SK-N-SH (cell line): ENCODE measurements at regions not wholly inside any gene's neighbourhood (a gene's known extent, or its start where the extent isn't known, plus 50 kb on each side); places are given as distances from the start of the nearest gene placed in this dataset.
A peak's percentile ranks its signal among the peaks of the same experiment; 100 is the strongest.
"Not testable (repeated sequence)": the region's sequence is repeated elsewhere in the genome, so short reads cannot be mapped to it uniquely, and the experiment has no call there.

ENCODE experiments used
- CTCF ChIA-PET: fragments of 300-600, 350-600 bp; formaldehyde crosslinking; extraction: SDS; loops from one replicate; lab custom pipeline; 2021; lab: Yijun Ruan, JAX
- POLR2A ChIA-PET: fragments of 350-600 bp; sonication (Branson Sonifier 250); formaldehyde crosslinking; extraction: SDS; loops from one replicate; lab custom pipeline; 2020; ENCODE audit warnings: antibody characterized with exemption, inconsistent platforms; lab: Yijun Ruan, JAX
- DNase-seq: peaks from one replicate; pipeline ENCODE4 v3.0.0; 2012
- H2AFZ ChIP-seq: fragments of 200-600 bp; sonication (generic); 2 replicates; pipeline ENCODE4 v1.8.1; 2016; ENCODE audit warnings: antibody characterized with exemption, mild to moderate bottlenecking, low read depth
- H3F3A ChIP-seq: fragments of 200-600 bp; sonication (generic); replicated peaks from 2 replicates; pipeline ENCODE3; 2016; ENCODE audit warnings: antibody characterized with exemption, mild to moderate bottlenecking; ENCODE audit not compliant: insufficient read depth
- H3K27ac ChIP-seq, 2 experiments: fragments of 200-500 bp in 1 of 2; fragments of 200-600 bp in 1 of 2; sonication (Bioruptor generic) in 1 of 2; sonication (generic), shearing (Covaris generic) in 1 of 2; 2 replicates each; pipeline versions ENCODE4 v1.5.1 to v1.6.1; 2014 to 2016; ENCODE audit warnings: low read depth in 2 of 2, inconsistent platforms in 1 of 2, low read length in 1 of 2, mild to moderate bottlenecking in 1 of 2, mixed read lengths in 1 of 2
- H3K27me3 ChIP-seq: fragments of 200-600 bp; sonication (generic), shearing (Covaris generic); 2 replicates; pipeline ENCODE4 v1.6.1; 2016; ENCODE audit warnings: mixed run types; ENCODE audit not compliant: insufficient read depth
- H3K36me3 ChIP-seq, 2 experiments: fragments of 200-500 bp in 1 of 2; fragments of 200-600 bp in 1 of 2; sonication (Bioruptor generic) in 1 of 2; sonication (generic) in 1 of 2; replicated peaks in 1 of 2; 2 replicates each; pipeline versions ENCODE3 to v1.5.1; 2014 to 2016; ENCODE audit warnings: low read length in 1 of 2, mild to moderate bottlenecking in 1 of 2; ENCODE audit not compliant: insufficient read depth in 2 of 2, control insufficient read depth in 1 of 2
- H3K4me1 ChIP-seq, 2 experiments: fragments of 200-500 bp in 1 of 2; fragments of 200-600 bp in 1 of 2; sonication (Bioruptor generic) in 1 of 2; sonication (generic), shearing (Covaris generic) in 1 of 2; 2 replicates each; pipeline versions ENCODE4 v1.5.1 to v1.6.1; 2014 to 2016; ENCODE audit warnings: low read depth in 1 of 2, low read length in 1 of 2, mixed run types in 1 of 2; ENCODE audit not compliant: insufficient read depth in 2 of 2, control insufficient read depth in 1 of 2
- H3K4me2 ChIP-seq: fragments of 200-600 bp; sonication (generic), shearing (Covaris generic); 2 replicates; pipeline ENCODE4 v1.6.1; 2017; ENCODE audit warnings: mixed run types
- H3K4me3 ChIP-seq, 2 experiments: fragments of 200-500 bp in 1 of 2; fragments of 200-600 bp in 1 of 2; sonication (Bioruptor generic) in 1 of 2; sonication (generic), shearing (Covaris generic) in 1 of 2; 2 replicates each; pipeline versions ENCODE4 v1.5.1 to v1.8.1; 2014 to 2016; ENCODE audit warnings: low read depth in 2 of 2, inconsistent platforms in 1 of 2, low read length in 1 of 2, mild to moderate bottlenecking in 1 of 2, mixed read lengths in 1 of 2, moderate library complexity in 1 of 2
- H3K79me2 ChIP-seq: fragments of 200-600 bp; sonication (generic); 2 replicates; pipeline ENCODE4 v1.8.1; 2017; ENCODE audit warnings: mild to moderate bottlenecking; ENCODE audit not compliant: insufficient read depth
- H3K9ac ChIP-seq: fragments of 200-600 bp; sonication (generic); 2 replicates; pipeline ENCODE4 v1.6.1; 2017; ENCODE audit warnings: mixed run types
- H3K9me2 ChIP-seq: fragments of 200-600 bp; sonication (generic); 2 replicates; pipeline ENCODE4 v1.6.1; 2017; ENCODE audit warnings: mixed run types
- H3K9me3 ChIP-seq: fragments of 200-600 bp; sonication (generic); 2 replicates; pipeline ENCODE4 v1.6.1; 2017; ENCODE audit warnings: mixed run types, mild to moderate bottlenecking, moderate library complexity
- H4K20me1 ChIP-seq: fragments of 200-600 bp; sonication (generic); 2 replicates; pipeline ENCODE4 v1.6.1; 2017; ENCODE audit warnings: mild to moderate bottlenecking, mixed run types; ENCODE audit not compliant: insufficient read depth
- WGBS: methylation state at CpG from one replicate; pipeline ENCODE4 v1.1.6; 2017; ENCODE audit warnings: low lambda C conversion rate; 5-methylcytosine and 5-hydroxymethylcytosine counted together

DNA sequence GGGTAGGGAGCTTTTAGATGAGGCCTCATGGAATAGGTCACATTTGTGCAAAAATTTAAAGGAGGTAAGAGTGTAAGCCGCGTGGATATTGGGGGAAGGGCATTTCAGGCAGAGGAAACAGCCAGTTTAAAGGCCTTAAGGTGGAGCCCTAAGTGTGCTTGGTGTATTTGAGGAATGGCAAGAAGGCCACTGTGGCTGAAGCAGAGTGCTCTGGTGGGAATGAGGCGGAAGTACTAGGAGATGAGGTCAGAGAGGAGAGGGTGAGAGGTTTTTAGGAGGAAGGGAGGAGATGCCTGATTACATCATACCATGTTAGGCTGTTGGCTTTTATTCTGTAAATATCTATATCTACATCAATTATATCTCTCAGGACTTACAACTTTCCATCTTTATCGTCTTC, 75.3 kb downstream of the SRGAP2 start:
- H3K27me3 ChIP-seq, DNase-seq, H3F3A ChIP-seq, H3K36me3 ChIP-seq, POLR2A ChIA-PET, CTCF ChIA-PET, H3K79me2 ChIP-seq, H3K9me2 ChIP-seq, H3K4me3 ChIP-seq, H3K4me1 ChIP-seq, H3K4me2 ChIP-seq, H3K9me3 ChIP-seq, H3K27ac ChIP-seq, H3K9ac ChIP-seq, H2AFZ ChIP-seq, H4K20me1 ChIP-seq: not testable (repeated sequence)
- WGBS = 95% methylated on average over 3 of the region's 4 CpGs

DNA sequence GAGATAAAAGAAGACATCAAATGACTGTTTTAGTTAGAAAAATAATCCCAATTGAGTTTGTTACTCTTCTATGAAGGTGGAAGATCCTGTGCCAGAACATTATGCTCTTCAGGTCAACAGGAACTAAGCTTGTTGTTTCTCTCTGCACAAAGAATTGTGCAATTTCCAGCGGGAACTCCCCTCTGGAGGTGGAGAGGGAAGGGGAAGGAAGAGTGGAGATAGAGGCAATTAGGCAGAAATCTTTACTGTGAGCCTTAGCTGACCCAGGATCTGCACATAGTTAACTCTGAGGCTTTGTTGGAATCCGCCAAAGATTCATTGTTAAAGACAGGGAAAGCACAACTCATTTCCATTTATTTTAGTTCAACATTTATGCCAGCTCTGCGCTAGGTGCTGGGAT, 77.3 kb downstream of the SRGAP2 start:
- H4K20me1 ChIP-seq, H3K4me3 ChIP-seq, H3F3A ChIP-seq, CTCF ChIA-PET, H3K9me3 ChIP-seq, H3K9ac ChIP-seq, H3K36me3 ChIP-seq, DNase-seq, H3K4me1 ChIP-seq, H3K9me2 ChIP-seq, H3K27ac ChIP-seq, H2AFZ ChIP-seq, H3K4me2 ChIP-seq, POLR2A ChIA-PET, H3K27me3 ChIP-seq: not testable (repeated sequence)
- 86% methylated on average over 1 of the region's 3 CpGs for WGBS
- H3K79me2 ChIP-seq = peaks cover 10% of the 10 kb centered on the region; the same call in 1 of the 2 replicates

DNA sequence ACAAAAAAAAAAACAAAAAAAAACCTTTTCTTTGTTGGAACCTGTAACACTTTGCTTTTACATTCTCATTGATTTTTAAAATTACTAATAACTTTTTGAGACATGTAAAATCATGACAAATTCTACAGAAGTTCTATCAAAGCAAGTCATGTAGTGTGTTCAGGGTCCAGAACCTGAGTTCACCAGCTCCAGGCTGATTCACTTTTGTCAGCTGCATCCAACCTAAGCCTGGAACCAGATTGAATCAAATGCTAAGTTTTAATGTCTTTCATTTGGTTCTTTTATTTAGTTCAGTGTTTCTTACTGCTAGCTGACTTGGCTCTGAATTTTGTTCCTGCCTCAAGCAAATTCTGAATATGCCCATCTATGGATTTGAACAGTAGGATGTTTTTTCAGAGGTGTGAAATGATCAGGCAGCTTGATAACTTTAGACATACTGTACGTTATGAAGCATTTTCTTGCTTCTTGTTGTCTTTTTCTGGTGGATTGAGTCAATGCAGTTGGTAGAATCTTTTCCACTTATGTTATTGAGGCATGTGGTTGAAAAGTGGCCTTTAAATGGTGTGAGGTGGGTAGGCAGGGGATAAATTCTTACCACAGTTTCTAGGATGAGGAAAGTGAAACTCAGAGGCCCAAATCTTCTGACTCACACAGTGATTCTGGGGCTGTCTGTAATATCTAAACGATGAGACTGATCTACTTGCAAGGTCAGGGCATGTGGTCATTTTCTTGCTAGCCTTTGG, 78.7 kb downstream of the SRGAP2 start:
- H3K27ac ChIP-seq = peak overlapping the region in 1 of 2 experiments; percentile 24; a peak in 1 of 4 replicates
- H3K4me1 ChIP-seq, H3K9ac ChIP-seq, POLR2A ChIA-PET, H3K9me2 ChIP-seq, H3K4me2 ChIP-seq, H3K4me3 ChIP-seq, H4K20me1 ChIP-seq, DNase-seq, H2AFZ ChIP-seq, H3F3A ChIP-seq, H3K27me3 ChIP-seq, H3K36me3 ChIP-seq, H3K9me3 ChIP-seq, CTCF ChIA-PET: not testable (repeated sequence)
- no CpG with 5 or more reads among the region's 2 CpGs for WGBS
- H3K79me2 ChIP-seq = peaks cover 12% of the 10 kb centered on the region; the same call in 1 of the 2 replicates

DNA sequence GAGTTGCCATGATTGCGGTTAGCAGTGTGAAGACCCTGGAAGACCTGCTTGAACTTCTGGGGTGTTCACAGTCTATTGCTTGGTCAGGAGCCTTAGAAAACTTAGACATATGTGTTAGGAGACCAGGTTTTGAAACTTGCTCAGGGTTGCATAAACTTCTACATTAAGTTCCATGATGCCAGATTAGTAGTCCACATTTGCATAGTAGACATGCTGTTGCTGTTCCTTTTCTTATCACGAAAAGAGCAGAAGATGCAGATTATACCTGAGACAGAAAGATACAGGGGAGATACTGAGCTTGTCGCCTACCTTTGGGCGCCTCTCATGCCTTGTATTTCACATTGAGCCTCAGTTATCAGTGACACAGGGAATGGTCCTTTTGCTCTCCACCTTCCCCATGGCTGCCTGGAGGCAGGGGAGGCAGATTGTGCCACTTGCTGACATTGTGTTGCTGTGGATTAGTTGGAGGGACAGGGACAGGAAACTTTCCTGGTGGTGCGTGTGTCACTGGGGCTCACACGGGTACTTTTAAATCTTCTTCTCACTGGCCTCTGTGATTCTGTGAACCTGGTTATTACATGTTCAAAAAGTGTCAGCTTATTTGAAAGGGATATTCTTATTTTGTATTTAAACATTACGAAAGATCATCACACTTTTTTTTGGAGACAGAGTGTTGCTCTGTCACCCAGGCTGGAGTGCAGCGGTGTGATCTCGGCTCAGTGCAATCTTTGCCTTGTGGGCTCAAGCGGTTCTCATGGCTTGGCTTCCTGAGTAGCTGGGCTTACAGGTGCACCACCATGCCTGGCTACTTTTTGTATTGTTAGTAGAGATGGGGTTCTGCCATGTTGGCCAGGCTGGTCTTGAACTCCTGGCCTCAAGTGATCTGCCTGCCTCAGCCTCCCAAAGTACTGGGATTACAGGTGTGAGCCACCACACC, 82.0 kb downstream of the SRGAP2 start:
- H2AFZ ChIP-seq, POLR2A ChIA-PET, H3K4me3 ChIP-seq, H3F3A ChIP-seq, H3K4me2 ChIP-seq, H3K9ac ChIP-seq, CTCF ChIA-PET, H3K27me3 ChIP-seq, H3K9me2 ChIP-seq, H3K4me1 ChIP-seq, H4K20me1 ChIP-seq, H3K9me3 ChIP-seq, DNase-seq, H3K36me3 ChIP-seq, H3K27ac ChIP-seq, H3K79me2 ChIP-seq: not testable (repeated sequence)
- WGBS = 91% methylated on average over 3 of the region's 10 CpGs

DNA sequence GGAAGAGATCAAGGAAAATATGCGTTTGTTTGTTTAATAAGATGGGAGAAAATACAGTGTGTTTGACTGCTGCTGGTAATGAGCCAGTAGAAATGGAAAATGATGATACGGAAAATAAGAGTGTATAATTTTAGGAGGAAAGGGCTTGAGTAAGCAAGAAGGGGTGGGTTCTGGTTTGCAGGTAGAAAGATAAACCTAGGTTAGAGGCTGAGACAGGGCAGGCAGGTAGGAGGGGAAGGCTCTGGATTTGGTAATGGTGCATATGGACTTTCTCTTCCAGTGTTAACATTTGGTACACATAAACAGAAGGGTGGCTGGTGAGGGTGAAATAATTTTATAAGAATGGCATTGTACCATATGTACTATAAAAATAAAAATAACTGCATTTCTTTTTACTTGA, 84.4 kb downstream of the SRGAP2 start:
- CTCF ChIA-PET, H3K36me3 ChIP-seq, H3K9ac ChIP-seq, H3K9me3 ChIP-seq, H3K4me3 ChIP-seq, H3K9me2 ChIP-seq, H3K27me3 ChIP-seq, H3F3A ChIP-seq, H3K4me2 ChIP-seq, H3K27ac ChIP-seq, POLR2A ChIA-PET, H2AFZ ChIP-seq, H4K20me1 ChIP-seq, DNase-seq, H3K4me1 ChIP-seq: not testable (repeated sequence)
- peaks cover 18% of the 10 kb centered on the region for H3K79me2 ChIP-seq
- 91% methylated on average over 2 of the region's 2 CpGs for WGBS

DNA sequence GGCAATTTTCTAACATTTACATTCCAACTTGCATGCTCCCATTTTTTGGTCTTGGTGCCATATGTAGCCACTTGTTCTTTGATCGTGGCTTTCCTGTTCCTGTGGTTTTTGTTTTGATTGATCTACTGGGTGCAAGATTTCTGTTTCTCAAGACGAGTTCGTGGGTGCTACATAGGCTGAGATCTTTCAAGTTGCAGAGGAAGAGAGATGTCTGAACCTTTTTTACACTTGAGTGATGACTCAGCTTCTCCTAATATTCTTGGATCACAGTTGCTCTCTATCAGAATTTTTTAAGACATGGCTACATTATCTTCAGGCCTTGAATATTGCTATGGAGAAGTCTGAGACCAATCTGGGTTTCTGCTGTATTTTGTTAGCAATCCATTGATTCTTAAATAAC, 85.1 kb downstream of the SRGAP2 start:
- H3K9me3 ChIP-seq, H3K27me3 ChIP-seq, CTCF ChIA-PET, H3F3A ChIP-seq, H4K20me1 ChIP-seq, H3K27ac ChIP-seq, H2AFZ ChIP-seq, POLR2A ChIA-PET, H3K4me1 ChIP-seq, H3K36me3 ChIP-seq, DNase-seq, H3K4me3 ChIP-seq, H3K9ac ChIP-seq, H3K4me2 ChIP-seq, H3K9me2 ChIP-seq: not testable (repeated sequence)
- peaks cover 18% of the 10 kb centered on the region for H3K79me2 ChIP-seq
- no CpG with 5 or more reads among the region's 3 CpGs for WGBS
